Hematopoietic multipotent progenitor cell treated with erythropoietin and hydrocortisone succinate and interleukin-3 and kit ligand, for 15 days (in vitro differentiated cells): ENCODE measurements at regions not wholly inside any gene's neighbourhood (a gene's known extent, or its start where the extent isn't known, plus 50 kb on each side); places are given as distances from the start of the nearest gene placed in this dataset.

Experiments
- DNase-seq: peaks from one replicate; pipeline ENCODE4 v3.0.0-alpha.2; 2015; ENCODE audit warnings: low spot score

GRCh38 chr9:106615118-106615889 lies 247.7 kb upstream of the ZNF462 start:
- no peak for DNase-seq

- DNase-seq, result no peak
Observed at GRCh38 chr9:106616026-106616425, 246.9 kb upstream of the ZNF462 start.

DNA sequence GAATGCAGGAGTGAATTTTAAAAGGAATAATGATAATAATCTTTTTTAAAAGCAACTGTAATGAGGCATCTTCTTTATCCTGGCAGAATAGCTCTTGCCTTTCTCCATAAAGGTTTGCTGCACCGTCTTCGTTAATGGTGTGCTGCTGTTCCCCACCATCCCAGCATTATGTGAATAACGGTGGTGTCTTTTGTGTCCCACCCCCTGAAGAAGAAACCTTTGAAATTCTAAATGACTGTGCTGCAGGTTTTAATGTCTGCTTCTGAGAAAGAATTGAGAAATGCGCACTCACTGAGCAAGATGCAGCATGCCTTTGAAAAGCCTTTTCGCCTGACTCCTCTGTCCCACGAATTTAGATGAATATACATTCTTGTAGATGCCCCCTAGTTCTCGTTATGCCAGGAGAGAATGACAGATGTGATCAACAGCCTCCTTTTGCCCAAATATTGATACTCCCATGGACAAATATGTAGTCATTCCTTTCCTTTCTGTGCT lies 246.1 kb upstream of the ZNF462 start:
- DNase-seq, result no peak

DNA sequence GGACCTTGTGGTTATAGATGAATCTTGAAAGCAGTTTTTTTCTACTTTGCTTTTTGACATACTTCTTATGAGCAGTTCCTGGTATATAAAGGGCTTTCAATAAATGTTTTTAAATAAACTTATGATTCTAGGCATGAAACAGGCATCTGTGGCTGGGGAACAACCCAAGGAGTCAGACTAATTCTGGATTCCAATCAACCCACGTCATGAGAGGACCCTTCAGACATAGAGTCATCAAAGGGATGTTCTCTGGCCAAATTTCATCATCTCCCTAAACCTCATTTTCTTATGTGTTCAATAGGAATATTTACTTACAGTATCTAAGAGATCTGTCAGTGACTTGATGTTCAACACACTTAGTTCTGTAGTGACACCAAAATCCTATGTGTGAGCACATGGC lies 243.8 kb upstream of the ZNF462 start:
- no peak for DNase-seq

DNA sequence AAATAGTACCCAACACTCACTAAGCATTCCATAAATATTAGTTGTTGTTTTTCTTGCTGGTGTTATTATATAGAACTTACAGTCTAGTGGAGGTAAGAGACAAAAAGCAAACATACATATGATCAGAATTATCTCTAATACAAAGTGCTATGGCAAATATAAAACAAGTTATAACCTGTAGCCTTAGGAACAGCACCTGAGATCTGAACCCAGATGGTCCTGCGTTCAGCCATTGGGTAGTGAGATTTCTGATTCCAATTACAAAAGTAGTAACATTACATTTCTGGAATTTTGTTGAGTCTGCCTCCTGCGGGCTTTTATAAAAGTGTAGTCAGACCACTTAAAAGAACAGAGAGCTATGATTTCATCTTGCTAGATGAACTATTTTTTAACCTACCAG lies 242.9 kb upstream of the ZNF462 start:
- no peak for DNase-seq

DNA sequence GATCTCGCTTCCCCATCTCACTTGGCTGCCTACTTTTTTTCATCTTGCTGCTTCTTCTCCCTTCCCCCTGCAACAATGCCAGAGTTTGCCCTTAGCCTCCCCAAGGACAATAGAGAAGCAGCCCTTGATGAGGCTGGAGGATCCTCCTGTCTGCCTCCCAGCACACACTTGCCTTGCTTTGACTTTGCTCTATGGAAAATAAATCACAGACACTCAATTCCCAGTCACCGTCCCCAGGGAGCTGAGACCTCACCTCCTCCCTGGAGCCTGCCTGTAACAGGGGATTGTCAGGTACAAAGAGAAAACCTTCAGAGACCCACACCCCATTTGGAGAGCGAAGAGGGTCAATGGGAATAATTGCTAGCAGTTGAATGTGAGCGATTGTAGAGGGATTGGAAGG lies 242.1 kb upstream of the ZNF462 start:
- DNase-seq, result no peak

- no peak for DNase-seq
Observed at GRCh38 chr9:106621313-106622163, 241.4 kb upstream of the ZNF462 start.

GRCh38 chr9:106622164-106622487 lies 240.8 kb upstream of the ZNF462 start:
- DNase-seq, result no peak

DNA sequence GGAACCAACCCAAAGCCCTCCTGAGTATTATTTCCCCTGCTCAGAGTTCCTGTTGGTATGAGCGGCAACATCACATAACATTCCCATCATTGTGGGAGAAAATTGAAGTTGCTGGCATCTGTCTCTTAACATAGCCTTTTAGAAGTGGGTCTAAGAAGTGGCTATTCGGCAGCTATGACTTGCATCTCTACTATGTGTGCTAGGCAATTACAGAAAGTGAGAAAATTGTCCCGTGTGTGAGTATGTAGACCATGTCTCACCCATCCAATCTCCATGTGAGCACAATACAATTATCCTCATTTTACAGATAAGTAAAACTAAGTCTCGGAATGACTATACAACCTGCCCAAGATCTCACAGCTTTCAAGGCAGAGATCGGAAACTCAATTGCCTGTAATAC lies 239.4 kb upstream of the ZNF462 start:
- DNase-seq, result no peak

- no peak for DNase-seq
Observed at GRCh38 chr9:106625259-106625789, 237.6 kb upstream of the ZNF462 start.

DNA sequence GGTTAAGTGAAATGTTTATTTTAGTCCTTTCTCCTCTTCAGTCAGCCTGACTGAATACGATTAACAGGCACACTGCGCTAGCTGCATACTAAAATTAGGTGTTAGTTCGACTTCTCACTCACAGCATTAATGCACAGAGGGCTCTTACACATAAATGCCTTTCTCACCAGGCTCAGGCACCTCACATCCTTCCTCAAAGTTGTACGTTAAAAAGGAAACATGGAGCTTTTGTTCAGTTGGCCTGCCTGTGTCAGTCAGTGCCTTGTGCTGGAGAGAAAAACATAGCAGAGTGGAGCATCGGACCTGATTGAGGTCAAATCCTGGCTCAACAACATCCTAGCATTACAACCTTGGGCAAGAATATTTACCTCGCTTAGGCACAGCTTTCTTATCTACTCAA lies 236.0 kb upstream of the ZNF462 start:
- no peak for DNase-seq

GRCh38 chr9:106632621-106633020 lies 230.3 kb upstream of the ZNF462 start:
- DNase-seq, result no peak

GRCh38 chr9:106634183-106634582 lies 228.8 kb upstream of the ZNF462 start:
- DNase-seq, result no peak

GRCh38 chr9:106634641-106635040 lies 228.3 kb upstream of the ZNF462 start:
- no peak for DNase-seq

GRCh38 chr9:106637486-106637885 lies 225.5 kb upstream of the ZNF462 start:
- no peak for DNase-seq

DNA sequence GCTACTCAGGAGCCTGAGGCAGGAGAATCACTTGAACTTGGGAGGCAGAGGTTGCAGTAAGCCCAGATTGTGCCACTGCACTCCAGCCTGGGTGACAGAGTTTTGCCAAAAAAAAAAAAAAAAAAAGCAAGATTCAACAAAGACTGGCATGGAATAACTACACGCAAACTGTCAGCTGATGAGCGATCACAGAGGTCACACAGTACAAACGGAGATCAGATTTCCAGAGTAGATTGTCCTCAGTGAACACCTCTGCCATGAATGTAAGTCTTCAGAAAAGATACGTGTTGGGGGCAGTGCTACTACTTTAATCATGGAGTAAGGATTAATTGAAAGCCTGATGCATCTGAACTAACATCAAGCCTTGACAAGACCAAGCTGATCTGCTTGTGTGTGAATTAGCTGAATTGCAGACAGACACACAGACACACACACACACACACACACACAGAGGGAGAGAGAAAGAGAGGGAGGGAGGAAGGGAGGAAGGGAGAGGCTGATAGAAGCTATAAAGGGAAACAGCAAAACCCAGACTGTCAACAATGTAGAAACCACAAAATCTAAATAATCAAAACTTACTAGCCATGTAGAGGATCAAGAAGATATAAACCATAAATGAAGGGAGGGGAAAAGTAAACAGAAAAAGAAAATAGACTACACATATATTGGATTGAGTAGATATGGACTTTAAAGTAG lies 222.9 kb upstream of the ZNF462 start:
- DNase-seq, result no peak

DNA sequence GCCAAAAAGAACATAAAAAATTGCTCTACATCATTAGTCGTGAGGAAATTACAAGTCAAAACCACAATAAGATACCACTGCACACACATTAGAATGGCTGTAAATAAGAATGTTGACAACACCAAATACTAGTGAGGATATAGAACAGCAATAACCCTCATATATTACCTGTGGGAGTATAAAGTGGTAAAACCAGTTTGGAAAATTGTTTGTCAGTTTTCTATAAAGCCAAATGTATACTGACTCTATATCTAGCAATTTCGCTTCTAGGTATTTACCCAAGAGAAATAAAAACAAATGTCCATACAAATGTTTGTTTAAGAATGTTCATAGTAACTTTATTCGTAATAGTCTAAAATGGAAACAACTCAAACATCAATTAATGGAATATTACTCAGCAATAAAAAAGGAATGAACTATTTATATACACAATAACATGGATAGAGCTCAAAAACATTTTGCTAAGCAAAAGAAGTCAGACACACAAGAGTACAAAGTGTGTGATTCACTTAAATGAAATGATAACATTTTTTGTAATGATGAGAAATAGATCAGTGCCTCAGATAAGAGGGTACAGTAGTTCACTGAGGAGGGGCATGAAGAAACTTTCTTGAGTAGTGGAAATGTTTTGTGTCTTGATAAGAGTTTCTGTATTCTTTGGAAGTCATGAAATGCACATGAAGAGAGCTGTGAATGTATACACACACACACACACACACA lies 219.6 kb upstream of the ZNF462 start:
- DNase-seq, result no peak

GRCh38 chr9:106644661-106645060 lies 218.3 kb upstream of the ZNF462 start:
- no peak for DNase-seq

GRCh38 chr9:106648799-106649198 lies 214.2 kb upstream of the ZNF462 start:
- DNase-seq, result no peak

GRCh38 chr9:106649664-106650063 lies 213.3 kb upstream of the ZNF462 start:
- DNase-seq, result no peak

DNA sequence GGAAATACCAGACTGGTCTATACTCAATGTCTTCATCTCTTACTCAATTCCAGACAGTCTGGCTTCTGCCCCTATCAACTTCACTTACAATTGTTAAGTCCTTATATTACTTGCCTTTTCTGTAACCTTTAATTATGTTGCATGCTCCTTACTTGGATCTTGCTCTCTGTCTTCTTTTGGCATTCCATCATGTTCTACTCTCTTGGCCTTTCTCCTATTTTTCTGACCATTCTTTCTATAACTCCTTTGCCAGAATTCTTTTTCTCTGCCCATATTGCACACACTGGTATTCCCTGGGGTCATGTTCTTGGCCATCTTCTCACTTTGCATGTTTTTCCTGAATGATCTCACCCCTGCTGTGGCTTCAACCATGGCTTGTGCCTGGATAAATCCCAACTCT lies 209.8 kb upstream of the ZNF462 start:
- DNase-seq, result no peak

DNA sequence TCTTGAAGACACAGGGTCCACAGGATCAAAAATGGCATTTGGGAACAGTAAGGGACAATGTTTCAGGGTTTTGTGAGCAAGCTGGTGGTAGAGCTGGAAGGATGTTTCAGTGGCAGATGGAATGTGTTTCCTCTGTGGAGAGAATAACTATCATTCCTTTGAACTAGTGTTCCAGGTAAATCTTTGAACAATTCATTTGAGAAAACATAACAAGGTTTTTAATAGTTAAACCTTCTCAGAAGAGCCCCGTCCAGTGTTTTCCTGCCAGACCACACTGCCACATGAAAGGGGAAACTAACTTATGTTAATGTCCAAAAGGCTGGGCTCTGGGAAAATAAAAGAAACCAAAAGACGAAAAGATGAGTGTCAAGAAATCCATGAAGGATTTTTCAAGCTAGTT lies 207.0 kb upstream of the ZNF462 start:
- no peak for DNase-seq
